ENCODE measurements at regions not wholly inside any gene's neighbourhood (a gene's known extent, or its start where the extent isn't known, plus 50 kb on each side); places are given as distances from the start of the nearest gene placed in this dataset.
"Not testable (repeated sequence)": the region's sequence is repeated elsewhere in the genome, so short reads cannot be mapped to it uniquely, and the experiment has no call there.

GRCh38 chr6:92083914-92084313, 1335.4 kb downstream of the EPHA7 start:
- TF ChIP-seq, protein P1, sequence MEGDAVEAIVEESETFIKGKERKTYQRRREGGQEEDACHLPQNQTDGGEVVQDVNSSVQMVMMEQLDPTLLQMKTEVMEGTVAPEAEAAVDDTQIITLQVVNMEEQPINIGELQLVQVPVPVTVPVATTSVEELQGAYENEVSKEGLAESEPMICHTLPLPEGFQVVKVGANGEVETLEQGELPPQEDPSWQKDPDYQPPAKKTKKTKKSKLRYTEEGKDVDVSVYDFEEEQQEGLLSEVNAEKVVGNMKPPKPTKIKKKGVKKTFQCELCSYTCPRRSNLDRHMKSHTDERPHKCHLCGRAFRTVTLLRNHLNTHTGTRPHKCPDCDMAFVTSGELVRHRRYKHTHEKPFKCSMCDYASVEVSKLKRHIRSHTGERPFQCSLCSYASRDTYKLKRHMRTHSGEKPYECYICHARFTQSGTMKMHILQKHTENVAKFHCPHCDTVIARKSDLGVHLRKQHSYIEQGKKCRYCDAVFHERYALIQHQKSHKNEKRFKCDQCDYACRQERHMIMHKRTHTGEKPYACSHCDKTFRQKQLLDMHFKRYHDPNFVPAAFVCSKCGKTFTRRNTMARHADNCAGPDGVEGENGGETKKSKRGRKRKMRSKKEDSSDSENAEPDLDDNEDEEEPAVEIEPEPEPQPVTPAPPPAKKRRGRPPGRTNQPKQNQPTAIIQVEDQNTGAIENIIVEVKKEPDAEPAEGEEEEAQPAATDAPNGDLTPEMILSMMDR (IDR thresholded peaks at IDR 0.05) = not testable (repeated sequence)
- TF ChIP-seq POLR2A (IDR thresholded peaks at IDR 0.05) = not testable (repeated sequence)
